ENCODE measurements at regions not wholly inside any gene's neighbourhood (a gene's known extent, or its start where the extent isn't known, plus 50 kb on each side); places are given as distances from the start of the nearest gene placed in this dataset.

- Histone ChIP-seq H3K27me3 (ENCODE audit: insufficient read depth, low read length, poor library complexity) (peaks cover 5% of the 10 kb centered on the region), H3K4me2 (ENCODE audit: insufficient read depth, low read length) (no peak overlapping the region), H3K9ac (ENCODE audit: low read depth, low read length) (no peak overlapping the region), H3K79me2 (ENCODE audit: insufficient read depth, low read length) (no peaks in the 10 kb centered on the region), H3K36me3 (ENCODE audit: insufficient read depth, low read length) (no peaks in the 10 kb centered on the region), H3K9me3 (ENCODE audit: insufficient read depth, low read length, severe bottlenecking) (no peaks in the 10 kb centered on the region), H3K4me3 (ENCODE audit: low read depth in 1 of 2, low read length in 2 of 2) (no peak overlapping the region), H3K4me1 (ENCODE audit: insufficient read depth, low read length) (no peaks in the 10 kb centered on the region), H4K20me1 (ENCODE audit: insufficient read depth, low read length) (no peaks in the 10 kb centered on the region), H3K27ac (ENCODE audit: low read length) (no peak overlapping the region), H2AFZ (ENCODE audit: low read depth, low read length) (no peak overlapping the region)
- DNase-seq (no peak), ATAC-seq (ENCODE audit: insufficient read depth, low read depth) (no peak)
- TF ChIP-seq, protein P1, sequence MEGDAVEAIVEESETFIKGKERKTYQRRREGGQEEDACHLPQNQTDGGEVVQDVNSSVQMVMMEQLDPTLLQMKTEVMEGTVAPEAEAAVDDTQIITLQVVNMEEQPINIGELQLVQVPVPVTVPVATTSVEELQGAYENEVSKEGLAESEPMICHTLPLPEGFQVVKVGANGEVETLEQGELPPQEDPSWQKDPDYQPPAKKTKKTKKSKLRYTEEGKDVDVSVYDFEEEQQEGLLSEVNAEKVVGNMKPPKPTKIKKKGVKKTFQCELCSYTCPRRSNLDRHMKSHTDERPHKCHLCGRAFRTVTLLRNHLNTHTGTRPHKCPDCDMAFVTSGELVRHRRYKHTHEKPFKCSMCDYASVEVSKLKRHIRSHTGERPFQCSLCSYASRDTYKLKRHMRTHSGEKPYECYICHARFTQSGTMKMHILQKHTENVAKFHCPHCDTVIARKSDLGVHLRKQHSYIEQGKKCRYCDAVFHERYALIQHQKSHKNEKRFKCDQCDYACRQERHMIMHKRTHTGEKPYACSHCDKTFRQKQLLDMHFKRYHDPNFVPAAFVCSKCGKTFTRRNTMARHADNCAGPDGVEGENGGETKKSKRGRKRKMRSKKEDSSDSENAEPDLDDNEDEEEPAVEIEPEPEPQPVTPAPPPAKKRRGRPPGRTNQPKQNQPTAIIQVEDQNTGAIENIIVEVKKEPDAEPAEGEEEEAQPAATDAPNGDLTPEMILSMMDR (IDR thresholded peaks at IDR 0.05; ENCODE audit: borderline replicate concordance, extremely low read depth, low read length, poor library complexity, severe bottlenecking) = no peak
- TF ChIP-seq EZH2 (IDR thresholded peaks at IDR 0.05; ENCODE audit: borderline replicate concordance, low read depth, low read length, severe bottlenecking) = no peak
Observed at GRCh38 chr7:131727189-131727588, 170.8 kb upstream of the PODXL start.

GRCh38 chr7:131726686-131727085, 170.3 kb upstream of the PODXL start:
- Histone ChIP-seq H2AFZ (ENCODE audit: low read depth, low read length) (no peak overlapping the region), H3K4me2 (ENCODE audit: insufficient read depth, low read length) (no peak overlapping the region), H3K79me2 (ENCODE audit: insufficient read depth, low read length) (no peaks in the 10 kb centered on the region), H3K9ac (ENCODE audit: low read depth, low read length) (no peak overlapping the region), H3K4me3 (ENCODE audit: low read depth in 1 of 2, low read length in 2 of 2) (no peak overlapping the region), H3K4me1 (ENCODE audit: insufficient read depth, low read length) (no peaks in the 10 kb centered on the region), H4K20me1 (ENCODE audit: insufficient read depth, low read length) (no peaks in the 10 kb centered on the region), H3K9me3 (ENCODE audit: insufficient read depth, low read length, severe bottlenecking) (no peaks in the 10 kb centered on the region), H3K36me3 (ENCODE audit: insufficient read depth, low read length) (no peaks in the 10 kb centered on the region), H3K27ac (ENCODE audit: low read length) (no peak overlapping the region), H3K27me3 (ENCODE audit: insufficient read depth, low read length, poor library complexity) (peaks cover 5% of the 10 kb centered on the region)
- ATAC-seq (ENCODE audit: insufficient read depth, low read depth) = no peak
- TF ChIP-seq, protein P1 (IDR thresholded peaks at IDR 0.05; ENCODE audit: borderline replicate concordance, extremely low read depth, low read length, poor library complexity, severe bottlenecking) = no peak
- TF ChIP-seq EZH2 (IDR thresholded peaks at IDR 0.05; ENCODE audit: borderline replicate concordance, low read depth, low read length, severe bottlenecking) = no peak
- no peak for DNase-seq

GRCh38 chr7:131726031-131726430, 169.6 kb upstream of the PODXL start:
- H3K9me3 ChIP-seq (ENCODE audit: insufficient read depth, low read length, severe bottlenecking) = no peaks in the 10 kb centered on the region
- H3K4me1 ChIP-seq (ENCODE audit: insufficient read depth, low read length) = no peaks in the 10 kb centered on the region
- no peak overlapping the region for H2AFZ ChIP-seq (ENCODE audit: low read depth, low read length)
- H4K20me1 ChIP-seq (ENCODE audit: insufficient read depth, low read length) = no peaks in the 10 kb centered on the region
- ATAC-seq (ENCODE audit: insufficient read depth, low read depth) (no peak), DNase-seq (no peak)
- H3K9ac ChIP-seq (ENCODE audit: low read depth, low read length) = no peak overlapping the region
- TF ChIP-seq EZH2 (IDR thresholded peaks at IDR 0.05; ENCODE audit: borderline replicate concordance, low read depth, low read length, severe bottlenecking) = no peak
- TF ChIP-seq, protein P1 (IDR thresholded peaks at IDR 0.05; ENCODE audit: borderline replicate concordance, extremely low read depth, low read length, poor library complexity, severe bottlenecking) = no peak
- no peak overlapping the region for H3K4me2 ChIP-seq (ENCODE audit: insufficient read depth, low read length)
- H3K4me3 ChIP-seq (ENCODE audit: low read depth in 1 of 2, low read length in 2 of 2) = no peak overlapping the region
- H3K27ac ChIP-seq (ENCODE audit: low read length) = no peak overlapping the region
- H3K27me3 ChIP-seq (ENCODE audit: insufficient read depth, low read length, poor library complexity) = peaks cover 5% of the 10 kb centered on the region
- H3K36me3 ChIP-seq (ENCODE audit: insufficient read depth, low read length) = no peaks in the 10 kb centered on the region
- H3K79me2 ChIP-seq (ENCODE audit: insufficient read depth, low read length) = no peaks in the 10 kb centered on the region
